Fibroblast of skin of back (primary cell): ENCODE measurements at regions not wholly inside any gene's neighbourhood (a gene's known extent, or its start where the extent isn't known, plus 50 kb on each side); places are given as distances from the start of the nearest gene placed in this dataset.

ENCODE experiments used
- DNase-seq: peaks from one replicate; pipeline ENCODE4 v3.0.0-alpha.2; 2013

DNA sequence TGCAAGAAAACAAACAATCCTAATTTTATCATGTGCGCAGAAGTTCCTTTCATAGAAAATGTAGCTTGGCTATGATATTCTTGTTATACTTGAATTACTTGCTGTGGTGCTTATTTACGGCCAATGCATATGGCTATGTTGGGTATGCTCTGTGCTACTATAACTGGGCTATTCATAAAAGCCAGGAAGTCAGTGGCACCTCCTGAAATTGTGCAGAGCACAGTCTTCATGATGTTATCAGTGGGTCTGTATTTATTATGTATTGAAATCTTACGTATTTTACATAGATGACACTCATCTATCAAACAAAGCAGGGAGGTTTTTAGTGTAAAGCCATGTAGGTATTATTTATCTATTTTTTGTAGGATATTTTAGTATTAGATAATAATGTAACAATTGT is 196.5 kb upstream of the NAALADL2 start:
- no peak for DNase-seq

DNA sequence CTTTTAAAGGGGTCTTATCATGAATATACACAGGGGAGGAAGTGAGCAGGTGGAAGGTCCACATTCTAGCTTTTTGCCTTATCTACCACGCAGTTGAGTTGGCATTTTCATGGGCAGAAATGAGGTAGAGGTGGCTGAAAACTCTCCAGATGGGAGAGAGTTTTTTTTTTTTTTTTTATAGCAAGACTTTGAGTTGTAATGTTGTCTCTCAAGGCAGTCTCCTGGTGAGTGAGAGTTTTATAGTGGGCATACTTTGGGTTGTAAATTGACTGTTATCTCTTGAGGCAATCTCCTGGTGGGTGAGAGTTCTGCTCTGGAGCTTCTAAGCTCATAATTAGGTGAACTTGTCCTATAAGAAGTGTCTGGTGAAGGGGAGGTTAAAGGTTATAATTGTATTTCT is 191.7 kb upstream of the NAALADL2 start:
- no peak for DNase-seq

DNA sequence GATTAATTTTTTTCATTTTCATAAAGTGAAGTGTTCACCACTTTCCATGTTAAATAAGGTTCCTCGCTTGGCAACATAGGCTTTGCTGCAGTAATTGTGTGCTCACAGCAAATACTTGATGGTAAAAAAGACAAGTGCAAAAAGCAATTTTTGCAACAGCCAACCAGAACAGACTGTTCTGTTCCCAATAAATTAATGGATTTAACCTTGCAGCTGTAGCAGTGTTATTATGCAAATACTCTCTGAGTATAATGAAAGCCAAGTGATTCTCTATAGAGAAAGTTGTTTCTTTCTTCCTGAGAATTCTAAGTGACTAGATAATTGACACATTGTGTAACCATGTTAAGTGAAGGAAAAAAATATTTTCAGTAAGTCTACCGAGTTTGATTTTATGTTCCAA is 183.7 kb upstream of the NAALADL2 start:
- DNase-seq, result no peak

DNA sequence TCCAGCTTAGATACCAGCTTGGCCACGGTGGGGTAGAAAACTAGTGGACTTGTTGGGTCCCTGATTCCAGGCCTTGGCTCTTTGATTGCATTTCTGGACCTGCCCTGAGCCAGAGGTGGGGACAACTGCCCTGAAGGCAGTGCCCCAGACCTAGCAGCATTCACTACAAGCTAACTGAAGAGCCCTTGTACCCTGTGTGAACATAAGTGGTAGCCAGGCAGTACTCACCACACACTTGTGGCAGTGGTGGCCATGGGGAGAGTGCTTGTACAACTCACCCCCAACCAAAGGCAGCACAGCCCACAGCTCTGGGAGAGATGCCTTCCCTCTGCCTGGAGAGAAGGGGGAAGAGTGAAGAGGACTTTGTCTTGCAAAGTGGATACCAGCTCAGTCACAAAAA is 177.3 kb upstream of the NAALADL2 start:
- no peak for DNase-seq

DNA sequence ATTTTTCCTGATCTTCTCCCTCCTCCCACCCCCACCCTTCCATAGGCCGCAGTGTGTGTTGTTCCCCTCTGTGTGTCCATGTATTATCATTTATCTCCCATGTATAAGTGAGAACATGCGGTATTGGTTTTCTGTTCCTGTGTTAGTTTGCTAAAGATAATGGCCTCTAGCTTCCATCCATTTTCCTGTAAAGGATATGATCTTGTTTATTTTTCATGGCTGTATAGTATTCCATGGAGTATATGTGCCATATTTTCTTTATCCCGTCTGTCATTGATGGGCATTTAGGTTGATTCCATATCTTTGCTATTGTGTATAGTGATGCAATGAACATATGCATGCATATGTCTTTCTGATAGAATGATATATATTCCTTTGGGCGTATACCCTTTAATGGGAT is 173.3 kb upstream of the NAALADL2 start:
- no peak for DNase-seq

DNA sequence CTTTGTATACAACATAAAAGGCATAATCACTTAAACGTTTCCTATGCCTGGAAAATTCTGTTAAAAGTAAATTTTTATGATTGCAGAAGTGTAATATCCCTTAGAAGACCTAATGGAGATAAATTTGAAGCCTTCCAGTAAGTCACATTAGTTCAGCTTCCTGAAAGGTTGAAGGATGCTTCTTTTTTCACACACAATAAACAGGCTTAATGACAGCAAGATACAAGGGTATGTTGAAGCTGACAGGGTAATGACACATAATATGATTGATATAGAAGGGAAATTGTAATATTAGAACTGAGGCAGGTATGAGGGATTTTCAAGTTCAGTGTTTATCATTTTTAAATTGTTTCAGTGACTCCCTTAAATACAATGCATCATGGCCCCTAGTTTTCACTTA is 161.8 kb upstream of the NAALADL2 start:
- no peak for DNase-seq

DNA sequence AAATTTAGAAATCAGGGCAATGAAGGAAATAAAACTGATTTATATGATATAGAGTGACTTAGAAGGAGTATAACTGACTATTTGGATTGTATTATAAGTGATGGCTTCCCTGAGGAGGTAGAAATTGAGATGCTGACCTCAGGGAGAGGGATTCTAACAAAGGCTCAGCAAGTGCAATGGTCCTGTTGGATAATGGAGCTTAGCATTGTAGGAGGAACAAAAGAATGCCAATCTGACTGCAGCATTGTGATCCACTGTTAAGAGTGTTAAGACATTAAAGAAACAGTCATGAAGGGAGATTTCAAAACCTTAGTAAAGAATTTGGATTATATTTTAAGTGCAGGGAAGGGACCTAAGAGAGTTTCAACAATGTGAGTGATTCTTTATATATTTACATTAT is 158.4 kb upstream of the NAALADL2 start:
- no peak for DNase-seq

DNA sequence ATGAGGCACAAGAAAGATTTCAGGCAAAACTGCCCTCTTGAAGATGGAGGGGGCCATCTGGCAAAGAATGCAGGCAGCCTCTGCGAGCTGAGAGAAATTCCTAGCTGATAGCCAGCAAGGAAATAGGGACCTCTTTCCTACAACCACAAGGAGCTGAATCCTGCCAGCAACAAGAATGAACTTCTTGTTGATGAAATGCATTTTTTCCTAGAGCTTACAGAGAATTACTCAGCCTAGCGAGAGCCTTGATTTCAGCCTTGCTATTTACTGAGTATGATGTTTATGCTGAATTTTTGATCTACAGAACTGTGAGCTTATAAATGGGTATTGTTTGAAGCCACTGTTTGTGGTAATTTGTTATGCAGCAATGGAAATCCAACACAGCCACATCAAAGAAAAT is 148.5 kb upstream of the NAALADL2 start:
- peak; percentile 54 for DNase-seq

DNA sequence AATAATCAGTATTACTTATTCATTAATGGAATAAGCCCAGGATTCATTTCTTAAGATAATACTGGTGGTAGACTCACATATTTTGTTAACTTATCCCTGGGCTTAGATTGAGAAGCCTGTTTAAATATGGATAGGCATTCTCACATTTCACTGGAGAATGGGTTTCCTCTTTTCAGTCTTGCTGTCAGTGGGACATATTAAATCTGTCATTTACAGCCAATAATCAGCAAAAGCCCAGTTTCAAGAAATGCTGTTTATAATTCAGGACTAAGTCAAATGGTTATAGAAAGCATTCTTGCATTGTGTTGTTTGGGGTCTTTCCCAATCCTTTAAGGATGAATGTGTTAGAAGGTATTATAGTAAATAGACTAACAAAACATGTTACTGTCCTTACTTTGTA is 143.7 kb upstream of the NAALADL2 start:
- DNase-seq, result no peak

DNA sequence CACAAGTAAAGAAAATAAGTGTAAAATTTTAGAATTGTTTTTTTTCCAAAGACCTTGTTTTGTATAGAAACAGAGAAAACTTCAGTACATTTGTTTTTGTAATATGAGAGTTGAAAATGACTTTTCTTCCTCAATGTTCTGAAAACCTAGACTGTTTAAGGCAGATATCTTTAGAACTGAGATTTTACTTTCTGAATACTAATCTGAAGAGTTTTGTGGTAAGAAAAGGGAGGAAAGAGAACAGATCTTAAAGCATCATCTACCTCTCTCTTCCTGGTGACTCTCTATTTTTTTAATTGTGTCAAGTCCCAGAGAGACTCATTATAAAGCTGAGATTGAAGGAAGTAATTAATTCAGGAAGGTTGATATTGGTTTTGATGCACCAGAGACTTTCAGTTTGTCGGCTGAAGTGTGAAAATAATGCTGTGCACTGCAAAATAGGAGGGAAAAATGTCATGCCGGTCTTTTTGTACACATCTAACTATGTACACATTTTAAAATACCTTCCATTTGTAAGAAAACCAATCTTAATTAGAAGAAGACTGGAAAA is 142.1 kb upstream of the NAALADL2 start:
- DNase-seq, result no peak

DNA sequence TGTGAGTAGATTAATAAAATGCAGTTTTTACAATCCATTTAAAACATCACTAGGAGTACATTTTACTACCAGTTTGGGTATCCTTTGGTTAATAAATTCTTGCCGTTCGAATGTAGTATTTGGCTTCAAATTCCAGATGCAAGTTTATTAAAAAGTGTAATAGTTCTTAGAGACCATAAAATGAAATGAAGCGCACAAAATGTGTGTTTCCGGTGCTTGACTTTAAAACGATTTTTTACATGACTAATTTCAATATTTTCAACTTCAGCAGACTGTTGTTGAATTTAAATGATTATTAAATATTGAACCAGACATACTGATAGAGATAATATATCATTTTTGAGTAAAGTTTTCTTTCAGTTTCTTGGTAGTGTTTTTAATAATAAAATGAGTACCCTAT is 138.4 kb upstream of the NAALADL2 start:
- no peak for DNase-seq

DNA sequence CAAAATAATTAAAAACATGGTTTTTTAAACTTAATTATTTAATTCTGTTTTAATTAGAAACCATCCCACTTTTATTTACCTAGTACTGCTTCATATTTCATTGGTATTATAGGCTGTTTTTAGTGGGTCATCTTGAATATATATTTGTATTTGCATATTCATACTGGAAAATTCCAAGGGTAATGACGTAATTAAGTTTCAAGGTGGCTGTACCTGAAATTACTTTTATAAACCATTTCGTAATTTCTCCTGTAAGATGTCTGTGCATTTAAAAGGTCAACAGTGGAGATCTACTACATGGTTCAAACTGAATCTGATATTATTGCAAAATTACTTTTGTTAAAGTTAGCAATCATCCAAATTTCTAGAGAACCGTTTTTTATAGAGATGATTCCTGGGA is 133.8 kb upstream of the NAALADL2 start:
- DNase-seq, result no peak

DNA sequence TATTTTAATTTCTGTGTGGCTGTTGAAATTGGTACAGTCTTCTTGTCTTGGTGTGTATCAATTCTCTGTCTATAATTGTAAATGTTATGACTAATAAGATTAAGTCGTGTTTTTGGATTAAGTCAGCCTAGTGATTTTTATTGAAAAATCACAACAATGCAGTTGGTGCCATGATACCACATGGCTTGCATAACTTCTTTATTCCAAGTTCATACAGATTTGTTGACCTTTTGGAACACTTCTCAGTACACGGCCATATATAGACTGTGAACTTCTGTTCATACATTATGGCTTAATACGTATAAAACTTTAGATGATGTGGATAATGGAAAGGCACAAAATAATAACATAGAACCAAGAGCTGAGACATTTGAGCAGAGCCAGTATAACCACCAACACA is 121.2 kb upstream of the NAALADL2 start:
- DNase-seq, result peak; percentile 11

DNA sequence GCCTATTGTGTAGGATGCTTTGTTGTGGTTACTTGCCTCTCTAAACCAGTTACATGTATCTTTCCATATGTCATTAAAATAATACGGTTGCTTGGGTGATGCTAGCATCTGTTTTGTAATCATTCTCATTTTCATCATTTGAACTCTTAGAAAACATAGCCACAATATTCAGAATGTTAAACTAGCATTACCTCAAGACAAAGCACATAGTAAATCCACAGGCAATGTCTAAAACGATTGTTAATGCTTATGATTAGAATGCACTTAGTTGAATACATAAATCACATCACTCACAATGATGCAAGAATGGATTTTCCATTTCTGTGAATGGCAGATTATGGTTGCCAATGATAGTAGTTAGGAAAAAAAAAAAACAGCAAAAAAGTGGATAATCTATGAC is 110.0 kb upstream of the NAALADL2 start:
- no peak for DNase-seq

DNA sequence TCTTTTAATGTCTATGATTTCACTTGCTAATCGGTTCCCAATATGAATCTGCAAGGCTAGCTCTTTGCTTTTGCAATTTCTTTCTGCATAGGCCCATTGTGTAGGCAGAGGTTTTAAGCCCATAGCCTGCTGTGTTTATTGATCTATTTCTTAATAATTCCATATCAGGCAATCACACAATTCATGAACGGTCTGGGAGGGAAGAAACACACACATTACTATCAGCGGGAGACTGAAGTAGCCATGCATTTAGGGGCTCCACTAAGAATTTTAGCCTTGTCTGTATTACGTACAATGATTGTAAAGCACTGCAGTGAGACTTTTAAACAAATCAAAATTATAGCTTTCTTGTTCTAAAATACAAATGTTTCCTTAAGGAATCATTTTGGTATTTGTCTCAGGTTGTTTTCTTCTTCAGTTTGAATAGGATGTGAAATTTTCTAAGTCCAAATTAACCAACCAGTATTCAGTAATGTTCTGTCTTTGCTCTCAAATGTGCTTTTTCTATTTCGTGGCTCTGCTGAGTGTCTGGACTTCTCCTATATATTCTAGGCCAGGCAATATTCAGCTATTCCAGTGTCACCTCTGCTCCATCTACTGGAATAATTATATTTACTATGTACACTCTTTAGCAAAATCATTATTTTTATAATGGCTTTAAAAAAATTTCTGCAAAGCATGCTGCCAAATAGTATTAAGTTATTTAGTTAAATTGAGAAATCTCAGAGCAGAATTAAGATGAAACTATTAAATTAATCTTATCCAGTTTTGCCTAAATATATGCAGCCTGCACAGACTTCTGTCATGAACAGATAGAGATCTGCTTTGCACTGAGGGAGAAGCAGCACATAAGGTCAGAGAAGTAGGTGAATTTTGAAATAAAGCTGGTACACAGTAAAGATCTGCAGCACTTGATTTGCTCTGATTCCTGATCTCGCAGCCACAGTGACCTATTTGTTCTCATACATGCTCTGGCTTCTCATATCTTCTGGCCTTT is 103.0 kb upstream of the NAALADL2 start:
- no peak for DNase-seq

DNA sequence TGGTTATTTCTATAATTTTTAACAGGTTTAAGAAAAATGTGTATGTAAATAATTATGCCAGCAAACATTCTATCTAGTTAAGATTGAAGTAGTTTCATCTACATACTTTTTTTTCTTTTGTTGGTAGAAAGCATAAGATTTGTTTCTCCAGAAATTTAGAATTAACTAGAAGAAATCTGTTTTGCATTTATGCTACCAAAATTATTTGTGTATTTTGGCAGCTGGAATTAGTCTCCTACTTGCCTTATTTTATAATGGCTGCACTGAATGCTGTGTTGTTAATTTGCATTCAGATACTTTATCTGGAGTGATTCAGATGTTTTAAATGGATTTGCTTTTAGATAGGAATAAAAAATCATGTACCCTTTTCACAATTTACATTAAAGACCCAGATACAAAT is 100.2 kb upstream of the NAALADL2 start:
- DNase-seq, result no peak

DNA sequence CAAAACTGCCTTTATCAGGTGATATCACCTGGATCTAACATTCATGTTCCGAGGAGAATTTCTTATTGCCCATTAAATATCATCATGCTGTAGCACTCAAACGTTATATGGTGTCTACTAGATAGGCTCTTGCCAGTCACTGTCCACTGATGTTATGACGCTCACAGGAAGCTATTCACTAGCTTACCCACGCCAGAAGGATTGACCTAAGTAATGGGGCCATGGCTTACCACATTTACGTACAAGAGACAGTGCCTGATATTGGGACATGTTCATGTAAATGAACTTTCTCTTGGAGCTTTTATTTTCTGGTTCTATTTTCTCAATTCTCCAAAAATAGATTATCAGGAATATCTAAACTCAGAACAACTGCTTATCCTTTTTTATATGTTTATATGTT is 91.7 kb upstream of the NAALADL2 start:
- DNase-seq, result no peak

DNA sequence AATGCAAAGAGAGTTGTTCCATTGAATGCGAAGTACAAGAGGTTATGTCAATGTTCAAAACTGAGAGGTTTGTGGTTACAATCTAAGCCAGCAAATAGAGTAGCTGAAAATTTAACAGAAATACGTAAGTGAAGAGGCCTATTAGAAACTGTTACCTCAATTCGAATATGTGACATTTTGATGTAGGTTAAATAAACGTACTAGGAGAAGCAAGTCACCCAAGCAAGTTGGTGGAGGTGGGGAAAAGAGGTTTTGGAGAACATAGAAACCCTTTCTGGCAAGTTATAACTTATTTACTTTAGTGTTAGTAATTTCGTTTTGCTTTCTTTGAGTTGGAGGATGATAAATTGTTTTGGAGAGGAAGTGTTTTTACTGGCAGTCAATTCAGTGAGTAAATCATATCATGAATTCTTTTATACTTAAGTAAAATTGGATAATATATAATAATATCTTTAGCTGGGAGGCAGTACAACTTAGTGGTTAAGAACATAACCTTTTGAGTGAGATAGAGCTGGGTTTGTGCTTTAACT is 91.2 kb upstream of the NAALADL2 start:
- DNase-seq, result peak; percentile 80

DNA sequence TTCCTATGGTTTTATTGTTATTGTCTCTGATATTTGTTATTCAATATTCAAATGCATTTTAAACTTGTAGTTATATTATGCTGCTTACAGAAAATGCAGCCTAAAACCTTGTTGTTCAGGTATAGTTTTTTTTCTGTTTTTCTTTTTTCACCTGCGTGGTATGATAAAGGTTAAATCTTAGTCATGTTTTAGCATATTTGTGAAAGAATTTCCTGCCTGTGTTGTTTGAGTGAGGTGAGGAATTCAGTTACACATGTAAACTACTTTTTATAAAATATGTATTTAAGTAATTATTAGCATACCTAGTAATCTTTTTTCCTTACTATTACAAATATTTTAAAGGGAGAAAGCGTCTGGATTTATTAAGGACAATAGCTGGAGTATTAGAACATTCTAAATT is 90.0 kb upstream of the NAALADL2 start:
- DNase-seq, result no peak

DNA sequence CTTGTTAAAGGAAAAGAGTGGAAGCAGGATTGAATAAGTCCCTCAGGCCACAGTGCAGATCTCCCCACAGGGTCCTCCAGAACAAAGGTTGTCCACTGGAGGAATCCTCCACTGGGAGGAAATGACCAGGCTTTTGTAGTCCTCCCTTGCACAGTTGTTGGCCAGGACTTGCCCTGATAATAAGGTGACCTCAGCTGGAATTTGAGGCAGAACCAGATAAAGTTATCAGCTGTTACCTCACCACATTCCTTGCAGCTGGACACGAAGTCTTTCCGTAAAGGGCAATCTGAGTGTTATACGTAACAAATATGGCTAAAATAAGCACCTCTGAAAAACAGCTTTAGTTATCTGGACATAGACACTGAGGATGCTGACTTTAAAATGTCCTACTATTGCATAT is 83.5 kb upstream of the NAALADL2 start:
- DNase-seq, result peak; percentile 15

DNA sequence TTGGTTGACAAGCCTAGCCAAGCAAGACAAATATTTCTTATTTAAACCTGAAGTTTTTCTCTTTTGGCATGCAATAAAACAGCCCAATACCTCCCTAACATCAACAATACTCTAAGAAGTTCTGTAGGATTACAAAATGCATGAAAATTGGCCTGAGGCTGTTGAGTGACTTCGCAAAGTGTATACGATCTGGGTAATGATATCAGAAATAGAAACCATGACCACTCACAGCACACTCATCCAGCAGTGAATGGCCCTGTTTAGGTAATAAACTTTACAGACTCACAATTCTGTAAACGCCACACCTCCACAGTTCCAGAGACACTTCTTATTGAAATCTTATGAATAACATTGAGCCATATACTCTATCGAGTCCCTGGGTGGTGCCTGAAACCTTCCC is 83.0 kb upstream of the NAALADL2 start:
- DNase-seq, result no peak

DNA sequence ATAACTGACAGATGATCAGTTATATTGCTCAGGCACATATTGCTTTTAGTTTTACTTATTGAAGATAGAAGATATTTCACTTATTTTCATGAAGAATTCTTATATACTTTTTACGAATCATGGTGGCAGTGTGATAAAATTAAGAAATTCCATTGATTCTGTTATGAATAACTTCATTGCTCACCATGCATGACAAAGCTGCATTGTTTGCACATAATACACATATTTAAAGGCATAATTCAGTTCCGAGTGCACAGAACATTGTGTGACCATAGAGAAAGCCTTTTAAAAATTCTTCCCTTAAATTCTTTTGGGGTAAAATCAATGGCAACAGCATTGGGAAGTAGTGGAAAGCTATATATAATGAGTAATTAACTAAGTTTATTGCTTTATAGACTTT is 82.5 kb upstream of the NAALADL2 start:
- DNase-seq, result peak; percentile 13

DNA sequence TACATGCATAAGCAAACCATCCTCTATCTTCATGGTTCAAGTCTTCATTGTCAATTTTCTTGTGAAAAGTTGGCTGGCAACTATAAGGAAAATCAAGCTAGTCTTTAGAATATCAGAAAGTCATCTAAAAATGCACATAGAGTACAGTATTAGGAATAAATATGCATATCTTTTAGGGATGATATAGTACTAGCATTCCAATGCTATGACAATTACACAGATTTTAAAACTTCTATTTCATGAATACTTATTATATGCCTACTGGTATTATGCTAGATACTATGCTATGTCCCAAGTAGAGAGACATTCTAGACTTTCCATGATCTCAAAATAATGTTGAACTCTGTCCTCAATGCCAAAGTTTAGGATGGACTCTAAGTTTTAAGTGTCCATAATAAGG is 81.3 kb upstream of the NAALADL2 start:
- peak; percentile 39 for DNase-seq

DNA sequence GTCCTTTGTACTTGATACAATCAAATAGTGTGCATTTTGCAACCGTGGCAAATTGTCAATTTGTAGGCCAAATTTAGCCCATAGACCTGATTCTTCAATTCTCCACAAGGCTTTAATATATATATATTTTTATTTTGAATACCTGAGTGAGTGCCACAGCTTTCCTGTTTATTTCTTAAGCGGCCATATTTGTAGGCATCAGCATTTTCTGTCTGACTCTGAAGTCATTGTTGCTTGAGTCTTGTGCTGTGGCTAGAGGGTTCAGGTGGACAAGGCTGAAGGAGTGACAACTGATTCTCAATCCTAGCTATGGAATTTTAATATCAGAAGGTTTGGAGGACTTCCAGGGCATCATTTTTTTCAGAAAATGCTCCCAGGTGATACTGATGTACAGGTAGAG is 75.6 kb upstream of the NAALADL2 start:
- DNase-seq, result no peak
